ENCODE measurements at regions not wholly inside any gene's neighbourhood (a gene's known extent, or its start where the extent isn't known, plus 50 kb on each side); places are given as distances from the start of the nearest gene placed in this dataset.

DNA sequence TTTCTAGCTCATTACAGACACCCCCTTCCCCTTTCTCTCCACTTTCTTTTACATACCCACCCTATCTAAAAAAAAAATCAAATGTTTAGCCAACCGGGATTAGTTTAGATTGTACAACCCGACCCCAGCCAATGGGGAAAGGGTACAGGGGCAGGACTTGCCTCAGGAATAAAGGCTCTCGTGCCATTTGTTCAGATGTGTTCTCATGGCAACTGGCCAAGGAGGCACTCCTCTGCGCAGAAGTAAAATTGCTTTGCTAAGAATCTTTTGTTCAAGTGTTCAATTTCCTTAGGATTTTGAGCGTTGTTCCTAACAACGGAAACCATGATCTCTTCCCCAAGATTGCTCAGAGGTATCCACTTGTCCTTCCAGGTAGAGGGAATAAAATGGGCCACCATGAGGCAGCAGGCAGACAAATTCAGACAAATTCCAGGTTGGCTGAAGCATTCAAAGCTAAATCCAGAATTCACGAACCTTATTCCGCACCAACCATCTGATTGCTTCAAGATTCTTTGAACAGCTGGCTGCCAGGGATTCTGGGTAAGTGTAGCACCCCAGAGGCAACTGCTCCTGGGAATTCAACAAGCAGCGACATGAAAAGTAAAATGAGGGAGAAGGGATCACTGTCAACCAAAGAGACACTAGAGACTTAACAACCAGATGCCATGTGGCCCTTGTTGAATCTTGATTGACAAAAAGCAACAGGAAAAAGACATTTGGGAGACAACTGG is 431.8 kb downstream of the PREX1 start:
- H3K36me3 ChIP-seq (ENCODE audit: insufficient read depth, low read length), result no peaks in the 10 kb centered on the region
- H3K79me2 ChIP-seq (ENCODE audit: insufficient read depth, low read length), result no peaks in the 10 kb centered on the region
- 0 out of 2 replicates have a peak, but pooled peaks cover 4% of the 10 kb centered on the region for H3K4me1 ChIP-seq (ENCODE audit: insufficient read depth, low read length)
- no peak overlapping the region for H2AFZ ChIP-seq (ENCODE audit: low read depth, low read length)
- no peak overlapping the region for H3K4me2 ChIP-seq (ENCODE audit: insufficient read depth, low read length)
- no peak overlapping the region for H3K27ac ChIP-seq (ENCODE audit: low read length)
- TF ChIP-seq, protein P1, sequence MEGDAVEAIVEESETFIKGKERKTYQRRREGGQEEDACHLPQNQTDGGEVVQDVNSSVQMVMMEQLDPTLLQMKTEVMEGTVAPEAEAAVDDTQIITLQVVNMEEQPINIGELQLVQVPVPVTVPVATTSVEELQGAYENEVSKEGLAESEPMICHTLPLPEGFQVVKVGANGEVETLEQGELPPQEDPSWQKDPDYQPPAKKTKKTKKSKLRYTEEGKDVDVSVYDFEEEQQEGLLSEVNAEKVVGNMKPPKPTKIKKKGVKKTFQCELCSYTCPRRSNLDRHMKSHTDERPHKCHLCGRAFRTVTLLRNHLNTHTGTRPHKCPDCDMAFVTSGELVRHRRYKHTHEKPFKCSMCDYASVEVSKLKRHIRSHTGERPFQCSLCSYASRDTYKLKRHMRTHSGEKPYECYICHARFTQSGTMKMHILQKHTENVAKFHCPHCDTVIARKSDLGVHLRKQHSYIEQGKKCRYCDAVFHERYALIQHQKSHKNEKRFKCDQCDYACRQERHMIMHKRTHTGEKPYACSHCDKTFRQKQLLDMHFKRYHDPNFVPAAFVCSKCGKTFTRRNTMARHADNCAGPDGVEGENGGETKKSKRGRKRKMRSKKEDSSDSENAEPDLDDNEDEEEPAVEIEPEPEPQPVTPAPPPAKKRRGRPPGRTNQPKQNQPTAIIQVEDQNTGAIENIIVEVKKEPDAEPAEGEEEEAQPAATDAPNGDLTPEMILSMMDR (IDR thresholded peaks at IDR 0.05; ENCODE audit: borderline replicate concordance, extremely low read depth, low read length, poor library complexity, severe bottlenecking), result no peak
- TF ChIP-seq EZH2 (IDR thresholded peaks at IDR 0.05; ENCODE audit: borderline replicate concordance, low read depth, low read length, severe bottlenecking), result no peak
- peaks cover 17% of the 10 kb centered on the region for H3K9me3 ChIP-seq (ENCODE audit: insufficient read depth, low read length, severe bottlenecking)
- no peaks in the 10 kb centered on the region for H3K27me3 ChIP-seq (ENCODE audit: insufficient read depth, low read length, poor library complexity)
- no peak for ATAC-seq (ENCODE audit: insufficient read depth, low read depth)
- no peaks in the 10 kb centered on the region for H4K20me1 ChIP-seq (ENCODE audit: insufficient read depth, low read length)
- no peak overlapping the region for H3K9ac ChIP-seq (ENCODE audit: low read depth, low read length)
- H3K4me3 ChIP-seq (ENCODE audit: low read depth in 1 of 2, low read length in 2 of 2), result no peak overlapping the region
- no peak for DNase-seq

DNA sequence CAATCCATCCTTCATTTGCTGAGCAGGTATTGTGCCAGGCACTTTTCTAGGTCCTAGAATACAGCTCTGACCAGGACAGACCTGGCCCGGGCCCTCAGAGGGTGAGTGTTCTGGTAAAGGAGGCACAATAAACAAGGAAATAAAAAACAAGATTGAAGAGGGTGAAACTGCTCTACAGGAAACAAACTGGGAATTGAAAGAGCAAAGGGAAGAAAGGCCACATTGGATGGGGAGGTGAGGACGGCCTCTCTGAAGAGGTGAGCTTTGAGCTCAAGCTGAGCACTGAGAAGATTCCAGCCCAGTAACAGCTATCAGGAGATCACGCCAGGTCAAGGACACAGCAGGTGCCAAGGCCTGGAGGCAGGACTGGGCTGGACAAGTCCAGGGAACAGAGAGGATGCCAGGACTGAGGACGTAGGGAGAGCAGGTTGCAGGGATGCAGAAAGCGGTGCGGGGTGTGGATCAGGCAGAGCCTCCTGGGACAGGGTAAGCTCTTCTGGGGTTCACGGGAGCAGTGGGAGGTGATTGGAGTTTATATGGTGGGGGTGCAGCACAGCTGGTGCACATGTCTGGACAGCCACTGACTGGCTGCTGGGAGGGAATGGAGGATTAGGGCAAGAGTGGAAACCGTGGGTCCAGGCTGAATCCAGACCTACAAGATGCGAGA is 433.3 kb downstream of the PREX1 start:
- ATAC-seq (ENCODE audit: insufficient read depth, low read depth) (no peak), DNase-seq (no peak)
- TF ChIP-seq EZH2 (IDR thresholded peaks at IDR 0.05; ENCODE audit: borderline replicate concordance, low read depth, low read length, severe bottlenecking), result no peak
- TF ChIP-seq, protein P1 (IDR thresholded peaks at IDR 0.05; ENCODE audit: borderline replicate concordance, extremely low read depth, low read length, poor library complexity, severe bottlenecking), result no peak
- Histone ChIP-seq H3K27me3 (ENCODE audit: insufficient read depth, low read length, poor library complexity) (no peaks in the 10 kb centered on the region), H3K4me3 (ENCODE audit: low read depth in 1 of 2, low read length in 2 of 2) (no peak overlapping the region), H3K9ac (ENCODE audit: low read depth, low read length) (no peak overlapping the region), H3K27ac (ENCODE audit: low read length) (no peak overlapping the region), H3K36me3 (ENCODE audit: insufficient read depth, low read length) (no peaks in the 10 kb centered on the region), H3K4me2 (ENCODE audit: insufficient read depth, low read length) (no peak overlapping the region), H3K4me1 (ENCODE audit: insufficient read depth, low read length) (0 out of 2 replicates have a peak, but pooled peaks cover 4% of the 10 kb centered on the region), H3K9me3 (ENCODE audit: insufficient read depth, low read length, severe bottlenecking) (peaks cover 17% of the 10 kb centered on the region), H2AFZ (ENCODE audit: low read depth, low read length) (no peak overlapping the region), H4K20me1 (ENCODE audit: insufficient read depth, low read length) (no peaks in the 10 kb centered on the region), H3K79me2 (ENCODE audit: insufficient read depth, low read length) (no peaks in the 10 kb centered on the region)

DNA sequence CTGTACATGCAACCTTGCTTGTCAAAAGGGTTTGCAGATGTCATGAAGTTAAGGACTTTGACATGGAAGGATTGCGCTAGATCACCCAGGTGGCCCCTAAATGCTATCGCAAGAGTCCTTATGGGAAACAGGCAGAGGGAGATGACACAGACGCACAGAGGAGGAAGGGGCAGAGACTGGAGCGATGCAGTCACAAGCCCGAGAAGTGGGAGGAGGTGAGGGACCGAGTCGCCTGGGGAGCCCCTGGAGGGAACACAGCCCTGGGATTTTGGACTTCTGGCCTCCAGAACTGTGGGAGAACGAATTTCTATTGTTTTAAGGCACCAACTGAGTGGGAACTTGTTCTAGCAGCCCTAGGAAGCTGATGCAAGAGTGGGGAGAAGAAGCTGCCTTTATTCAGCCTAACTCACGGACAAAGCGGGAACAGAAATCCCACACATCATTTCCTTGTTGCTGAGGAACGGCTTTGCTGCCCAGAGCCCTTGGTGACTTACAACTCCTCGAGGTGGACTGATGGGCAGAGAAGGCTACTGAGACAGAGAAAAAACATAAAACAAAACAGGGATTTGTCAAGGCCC is 434.0 kb downstream of the PREX1 start:
- H3K36me3 ChIP-seq (ENCODE audit: insufficient read depth, low read length), result no peaks in the 10 kb centered on the region
- H2AFZ ChIP-seq (ENCODE audit: low read depth, low read length), result no peak overlapping the region
- H3K9me3 ChIP-seq (ENCODE audit: insufficient read depth, low read length, severe bottlenecking), result peaks cover 17% of the 10 kb centered on the region
- no peaks in the 10 kb centered on the region for H4K20me1 ChIP-seq (ENCODE audit: insufficient read depth, low read length)
- H3K27me3 ChIP-seq (ENCODE audit: insufficient read depth, low read length, poor library complexity), result no peaks in the 10 kb centered on the region
- 0 out of 2 replicates have a peak, but pooled peaks cover 4% of the 10 kb centered on the region for H3K4me1 ChIP-seq (ENCODE audit: insufficient read depth, low read length)
- H3K4me3 ChIP-seq (ENCODE audit: low read depth in 1 of 2, low read length in 2 of 2), result no peak overlapping the region
- DNase-seq (no peak), ATAC-seq (ENCODE audit: insufficient read depth, low read depth) (no peak)
- H3K4me2 ChIP-seq (ENCODE audit: insufficient read depth, low read length), result no peak overlapping the region
- H3K79me2 ChIP-seq (ENCODE audit: insufficient read depth, low read length), result no peaks in the 10 kb centered on the region
- H3K27ac ChIP-seq (ENCODE audit: low read length), result no peak overlapping the region
- TF ChIP-seq, protein P1 (IDR thresholded peaks at IDR 0.05; ENCODE audit: borderline replicate concordance, extremely low read depth, low read length, poor library complexity, severe bottlenecking), result no peak
- no peak for TF ChIP-seq EZH2 (IDR thresholded peaks at IDR 0.05; ENCODE audit: borderline replicate concordance, low read depth, low read length, severe bottlenecking)
- H3K9ac ChIP-seq (ENCODE audit: low read depth, low read length), result no peak overlapping the region
